Activated naive CD4-positive, alpha-beta T cell treated with anti-CD3 and anti-CD28 coated beads, Interleukin-2, amount 50 U/mL, for 72 hours (primary cell): ENCODE measurements at regions not wholly inside any gene's neighbourhood (a gene's known extent, or its start where the extent isn't known, plus 50 kb on each side); places are given as distances from the start of the nearest gene placed in this dataset.
A peak's percentile ranks its signal among the peaks of the same experiment; 100 is the strongest.
"Not testable (repeated sequence)": the region's sequence is repeated elsewhere in the genome, so short reads cannot be mapped to it uniquely, and the experiment has no call there.

Experiments
- ATAC-seq, 2 donors: fragments of 150-1000 bp; cut with Tn5 transposase; 2 replicates each; pipeline ENCODE4 v1.10.0; 2021; ENCODE audit warnings: mild to moderate bottlenecking in 2 of 2, moderate library complexity in 2 of 2
- DNase-seq, 2 donors: peaks; one replicate each; pipeline ENCODE4 v3.0.0; 2021 to 2022; ENCODE audit warnings: low spot score in 2 of 2
- H3K27ac Mint-ChIP-seq, 2 donors: one replicate each; pipeline ENCODE4 v1.8.0; 2022; ENCODE audit warnings: mild to moderate bottlenecking in 2 of 2, mixed read lengths in 2 of 2
- H3K36me3 Mint-ChIP-seq, 2 donors: one replicate each; pipeline ENCODE4 v1.8.0; 2022; ENCODE audit warnings: mixed read lengths in 2 of 2
- H3K9me3 Mint-ChIP-seq, 2 donors: one replicate each; pipeline ENCODE4 v1.8.0; 2022; ENCODE audit warnings: mixed read lengths in 2 of 2

- Mint-ChIP-seq H3K9me3 (peaks cover 6 to 26% of the 10 kb centered on the region in 2 donors), H3K27ac (peak overlapping the region in 1 of 2 donors; percentile 46), H3K36me3 (peaks cover 0 to 16% of the 10 kb centered on the region in 2 donors)
- DNase-seq = no peak
- ATAC-seq = peak in 1 of 2 donors; percentile 37
Measured at GRCh38 chr2:203623661-203624060, 82.8 kb upstream of the CD28 start.

GRCh38 chr2:203625701-203626100 lies 80.7 kb upstream of the CD28 start:
- peaks cover 6 to 18% of the 10 kb centered on the region in 2 donors for H3K9me3 Mint-ChIP-seq
- DNase-seq = no peak
- no peak overlapping the region for H3K27ac Mint-ChIP-seq
- ATAC-seq = no peak
- H3K36me3 Mint-ChIP-seq = peaks cover 0 to 16% of the 10 kb centered on the region in 2 donors

- ATAC-seq, DNase-seq, H3K27ac Mint-ChIP-seq: not testable (repeated sequence)
- Mint-ChIP-seq H3K36me3 (peaks cover 0 to 16% of the 10 kb centered on the region in 2 donors), H3K9me3 (peaks cover 6 to 18% of the 10 kb centered on the region in 2 donors)
Measured at GRCh38 chr2:203626247-203626646, 80.2 kb upstream of the CD28 start.

GRCh38 chr2:203626952-203627681 lies 79.3 kb upstream of the CD28 start:
- ATAC-seq (no peak), DNase-seq (no peak)
- H3K9me3 Mint-ChIP-seq = peaks cover 0 to 13% of the 10 kb centered on the region in 2 donors
- H3K36me3 Mint-ChIP-seq = peaks cover 0 to 8% of the 10 kb centered on the region in 2 donors
- no peak overlapping the region for H3K27ac Mint-ChIP-seq

GRCh38 chr2:203629699-203630098 lies 76.7 kb upstream of the CD28 start:
- no peak for ATAC-seq

GRCh38 chr2:203631068-203631757 lies 75.2 kb upstream of the CD28 start:
- H3K27ac Mint-ChIP-seq = no peak overlapping the region
- no peak for ATAC-seq
- no peaks in the 10 kb centered on the region for H3K36me3 Mint-ChIP-seq
- no peak for DNase-seq
- H3K9me3 Mint-ChIP-seq = no peaks in the 10 kb centered on the region

More at GRCh38 chr2:203629699-203630098, 76.7 kb upstream of the CD28 start:
- Mint-ChIP-seq H3K36me3 (no peaks in the 10 kb centered on the region), H3K9me3 (no peaks in the 10 kb centered on the region), H3K27ac (no peak overlapping the region)
- DNase-seq = no peak

- no peaks in the 10 kb centered on the region for H3K36me3 Mint-ChIP-seq
- DNase-seq = no peak
- ATAC-seq = no peak
- H3K27ac Mint-ChIP-seq = no peak overlapping the region
- no peaks in the 10 kb centered on the region for H3K9me3 Mint-ChIP-seq
Measured at GRCh38 chr2:203636588-203637470, 69.6 kb upstream of the CD28 start.

GRCh38 chr2:203637471-203638167 lies 68.8 kb upstream of the CD28 start:
- ATAC-seq = peak in 1 of 2 donors; percentile 26
- no peaks in the 10 kb centered on the region for H3K36me3 Mint-ChIP-seq
- DNase-seq = no peak

GRCh38 chr2:203641865-203642264 lies 64.6 kb upstream of the CD28 start:
- H3K27ac Mint-ChIP-seq, DNase-seq, ATAC-seq, H3K9me3 Mint-ChIP-seq, H3K36me3 Mint-ChIP-seq: not testable (repeated sequence)

More at GRCh38 chr2:203637471-203638167, 68.8 kb upstream of the CD28 start:
- Mint-ChIP-seq H3K27ac (peak overlapping the region in 1 of 2 donors; percentile 1), H3K9me3 (no peaks in the 10 kb centered on the region)

- DNase-seq, H3K27ac Mint-ChIP-seq, ATAC-seq, H3K36me3 Mint-ChIP-seq, H3K9me3 Mint-ChIP-seq: not testable (repeated sequence)
Measured at GRCh38 chr2:203642841-203643240, 63.6 kb upstream of the CD28 start.

GRCh38 chr2:203645831-203646230 lies 60.6 kb upstream of the CD28 start:
- Mint-ChIP-seq H3K36me3 (no peaks in the 10 kb centered on the region), H3K9me3 (no peaks in the 10 kb centered on the region), H3K27ac (peak overlapping the region in 1 of 2 donors; percentile 9)
- ATAC-seq (no peak), DNase-seq (no peak)

- Mint-ChIP-seq H3K36me3 (no peaks in the 10 kb centered on the region), H3K27ac (peak overlapping the region in 1 of 2 donors; percentile 9), H3K9me3 (no peaks in the 10 kb centered on the region)
- no peak for DNase-seq
- no peak for ATAC-seq
Measured at GRCh38 chr2:203646266-203646864, 60.1 kb upstream of the CD28 start.

- no peaks in the 10 kb centered on the region for H3K9me3 Mint-ChIP-seq
- no peak for DNase-seq
- H3K36me3 Mint-ChIP-seq = no peaks in the 10 kb centered on the region
- no peak for ATAC-seq
- no peak overlapping the region for H3K27ac Mint-ChIP-seq
Measured at GRCh38 chr2:203646961-203647360, 59.5 kb upstream of the CD28 start.

- Mint-ChIP-seq H3K27ac (no peak overlapping the region), H3K36me3 (no peaks in the 10 kb centered on the region), H3K9me3 (no peaks in the 10 kb centered on the region)
- ATAC-seq (no peak), DNase-seq (no peak)
Measured at GRCh38 chr2:203647579-203647978, 58.9 kb upstream of the CD28 start.

GRCh38 chr2:203648273-203648672 lies 58.2 kb upstream of the CD28 start:
- no peaks in the 10 kb centered on the region for H3K9me3 Mint-ChIP-seq
- no peaks in the 10 kb centered on the region for H3K36me3 Mint-ChIP-seq
- ATAC-seq (no peak), DNase-seq (no peak)
- H3K27ac Mint-ChIP-seq = no peak overlapping the region
